GM12873 (cell line): ENCODE measurements at regions not wholly inside any gene's neighbourhood (a gene's known extent, or its start where the extent isn't known, plus 50 kb on each side); places are given as distances from the start of the nearest gene placed in this dataset.

Source experiments
- TF ChIP-seq, protein P1 (sequence below): IDR thresholded peaks from 2 replicates; pipeline ENCODE4 v1.5.1; 2012; ENCODE audit warnings: low read depth, mild to moderate bottlenecking, moderate library complexity, low read length, control low read depth; ENCODE audit not compliant: insufficient read depth; ENCODE audit errors: missing control alignments

DNA sequence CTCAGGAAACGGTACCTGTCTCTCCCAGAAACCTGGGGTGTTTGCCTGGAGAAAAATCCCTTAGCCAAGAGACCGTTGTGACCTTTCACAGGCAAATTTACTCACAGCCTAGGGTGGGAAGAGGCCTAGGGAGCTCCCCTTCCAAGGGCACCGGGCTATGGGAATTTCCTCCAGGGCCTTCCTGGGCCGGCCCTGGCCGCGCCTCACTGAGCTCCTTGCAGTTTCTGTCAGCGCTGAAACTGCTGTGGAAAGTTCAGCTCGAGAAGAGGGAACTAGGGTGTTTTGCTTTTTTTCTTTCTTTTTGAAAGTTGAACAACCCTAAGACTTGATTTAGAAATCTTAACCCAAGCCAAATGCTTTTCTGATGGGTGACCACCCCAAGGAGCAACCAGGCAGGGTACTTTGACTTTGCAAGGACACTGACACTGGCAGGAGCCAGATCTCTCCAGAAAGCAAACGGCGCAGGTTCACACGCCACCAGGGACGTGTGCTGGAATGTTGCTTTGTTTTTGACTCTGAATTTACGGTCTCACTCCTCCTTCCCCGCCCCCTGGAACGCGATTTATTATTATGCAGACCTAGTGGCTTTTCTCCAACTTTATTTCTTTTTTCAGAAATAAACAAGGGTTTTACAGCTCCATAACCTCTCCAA is 229.6 kb upstream of the JUN start:
- TF ChIP-seq, protein P1, sequence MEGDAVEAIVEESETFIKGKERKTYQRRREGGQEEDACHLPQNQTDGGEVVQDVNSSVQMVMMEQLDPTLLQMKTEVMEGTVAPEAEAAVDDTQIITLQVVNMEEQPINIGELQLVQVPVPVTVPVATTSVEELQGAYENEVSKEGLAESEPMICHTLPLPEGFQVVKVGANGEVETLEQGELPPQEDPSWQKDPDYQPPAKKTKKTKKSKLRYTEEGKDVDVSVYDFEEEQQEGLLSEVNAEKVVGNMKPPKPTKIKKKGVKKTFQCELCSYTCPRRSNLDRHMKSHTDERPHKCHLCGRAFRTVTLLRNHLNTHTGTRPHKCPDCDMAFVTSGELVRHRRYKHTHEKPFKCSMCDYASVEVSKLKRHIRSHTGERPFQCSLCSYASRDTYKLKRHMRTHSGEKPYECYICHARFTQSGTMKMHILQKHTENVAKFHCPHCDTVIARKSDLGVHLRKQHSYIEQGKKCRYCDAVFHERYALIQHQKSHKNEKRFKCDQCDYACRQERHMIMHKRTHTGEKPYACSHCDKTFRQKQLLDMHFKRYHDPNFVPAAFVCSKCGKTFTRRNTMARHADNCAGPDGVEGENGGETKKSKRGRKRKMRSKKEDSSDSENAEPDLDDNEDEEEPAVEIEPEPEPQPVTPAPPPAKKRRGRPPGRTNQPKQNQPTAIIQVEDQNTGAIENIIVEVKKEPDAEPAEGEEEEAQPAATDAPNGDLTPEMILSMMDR = no peak

DNA sequence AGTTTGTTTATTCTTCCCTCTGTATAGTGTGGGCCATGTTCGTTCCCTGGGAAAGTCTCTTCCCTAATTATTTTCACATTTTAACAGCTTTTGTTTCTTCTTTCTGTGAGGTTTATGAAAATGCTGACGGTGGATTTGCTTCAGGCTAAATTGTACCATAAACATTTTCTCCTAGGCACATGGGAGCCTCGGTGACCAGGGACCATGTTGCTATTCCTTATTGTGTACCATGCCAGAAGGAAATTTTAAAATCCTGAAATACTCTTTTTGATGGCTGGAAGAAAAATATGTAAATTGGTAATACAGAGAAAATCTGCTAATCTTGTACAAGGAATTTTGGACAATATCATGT is 230.1 kb upstream of the JUN start:
- TF ChIP-seq, protein P1 = no peak

DNA sequence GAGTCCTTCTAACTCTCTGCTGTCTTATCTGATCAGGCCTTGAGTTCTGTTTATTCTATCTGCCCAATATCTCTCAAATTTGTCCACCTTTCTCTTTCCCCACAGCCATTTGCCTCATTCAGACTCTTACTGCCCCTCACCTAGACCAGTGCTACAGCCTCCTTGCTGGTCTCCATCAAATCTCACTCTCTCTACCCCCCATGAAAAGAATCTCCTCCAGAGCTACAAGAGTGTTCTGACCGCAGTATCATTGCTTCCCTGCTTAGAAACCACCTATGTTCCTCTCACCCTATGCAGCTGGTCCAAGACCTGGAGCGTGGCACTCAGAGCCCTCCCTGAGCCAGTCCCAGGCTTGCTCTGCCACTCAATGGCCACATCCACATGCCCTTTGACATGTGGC is 231.0 kb upstream of the JUN start:
- TF ChIP-seq, protein P1 = no peak

DNA sequence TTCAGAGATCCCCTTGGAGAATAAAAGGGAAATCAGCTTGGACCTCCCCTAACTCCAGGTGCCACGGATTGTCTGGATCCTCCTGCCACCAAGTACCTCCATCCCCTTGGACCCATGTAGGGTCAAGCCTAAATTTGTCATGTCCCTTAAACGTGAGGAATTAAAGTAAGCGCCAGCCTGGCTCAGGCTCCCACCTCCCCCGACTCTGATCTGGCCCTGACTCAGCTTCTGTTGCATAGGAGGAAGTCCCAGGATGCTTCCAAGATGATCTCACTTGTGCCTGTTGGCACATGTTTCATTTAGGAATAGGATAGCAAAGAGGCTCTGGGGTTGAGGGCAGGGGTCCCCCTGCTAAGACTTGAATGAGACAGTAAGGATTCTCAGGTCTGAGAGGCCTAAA is 231.9 kb upstream of the JUN start:
- TF ChIP-seq, protein P1 = no peak

DNA sequence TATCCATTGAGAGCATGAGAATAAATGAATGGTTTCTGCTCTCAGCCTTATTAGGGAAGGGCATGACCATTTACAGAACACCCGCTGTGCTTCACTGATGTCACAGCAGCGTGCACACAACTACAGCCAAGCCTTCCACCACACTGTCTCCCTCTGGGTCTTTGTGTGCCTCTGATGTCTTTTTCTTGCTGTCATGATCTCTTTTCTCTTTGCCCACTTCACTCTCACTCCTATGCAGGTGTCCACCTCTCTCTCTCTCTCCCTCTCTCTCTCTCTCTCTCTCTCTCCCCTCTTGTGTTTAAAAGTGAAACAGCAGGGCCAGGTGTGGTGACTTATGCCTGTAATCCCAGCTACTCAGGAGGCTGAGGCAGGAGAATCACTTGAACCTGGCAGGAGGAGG is 232.5 kb upstream of the JUN start:
- TF ChIP-seq, protein P1 = peak; percentile 30

DNA sequence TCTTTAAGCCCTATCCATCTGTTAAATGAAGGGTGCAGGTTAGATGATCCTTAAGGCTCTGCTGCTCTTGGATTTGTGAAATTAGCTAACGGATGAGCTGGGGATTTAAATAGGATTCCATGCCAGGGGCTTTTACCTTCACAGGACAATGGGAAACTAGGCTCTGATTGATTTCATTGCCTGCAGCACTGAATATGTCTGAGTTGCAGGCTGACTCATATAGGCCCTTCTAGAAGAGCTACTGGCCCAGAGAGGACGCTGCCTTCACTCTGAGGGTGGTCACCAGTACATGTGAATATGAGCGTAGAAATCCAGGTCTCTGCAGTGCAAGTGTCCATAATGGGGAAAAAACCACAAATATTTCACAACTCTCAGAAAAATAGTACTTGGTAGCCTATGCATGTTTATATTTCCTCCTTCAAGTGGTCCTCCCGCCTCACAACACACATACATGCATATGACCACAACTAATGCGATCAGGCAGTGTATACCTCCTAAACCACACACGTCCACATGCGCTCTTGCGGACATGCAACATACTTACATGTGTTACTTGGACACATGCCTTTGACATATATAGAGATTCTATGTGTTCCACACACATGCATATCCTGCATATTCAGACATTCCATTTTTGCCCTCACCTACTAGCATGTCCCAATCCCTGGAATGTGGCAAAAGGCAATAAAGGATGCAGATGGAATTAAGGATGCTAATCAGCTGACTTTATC is 233.8 kb upstream of the JUN start:
- TF ChIP-seq, protein P1 = no peak

DNA sequence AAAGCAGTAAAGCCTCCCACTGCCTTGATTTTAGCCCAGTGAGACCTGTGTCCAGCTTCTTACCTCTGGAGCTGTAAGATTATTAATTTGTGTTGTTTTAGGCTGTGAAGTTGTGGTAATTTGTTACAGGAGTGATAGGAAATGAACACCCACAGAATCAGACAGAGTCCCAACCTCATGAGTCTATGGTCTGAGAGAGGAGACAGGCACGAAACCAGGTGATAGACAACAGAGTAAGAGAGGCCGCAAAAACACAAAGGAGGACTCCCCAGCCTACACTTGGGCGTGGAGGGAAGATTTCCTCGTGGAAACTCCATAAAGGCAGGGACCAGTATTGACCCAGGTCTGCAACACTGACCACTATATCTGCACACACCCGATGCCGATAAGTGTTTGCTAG is 234.6 kb upstream of the JUN start:
- TF ChIP-seq, protein P1 = no peak
